K562 (cell line): ENCODE measurements at regions not wholly inside any gene's neighbourhood (a gene's known extent, or its start where the extent isn't known, plus 50 kb on each side); places are given as distances from the start of the nearest gene placed in this dataset.

Experiments
- KLF16 ChIP-seq: IDR thresholded peaks from 2 replicates; pipeline ENCODE4 v1.6.1; 2016; ENCODE audit warnings: antibody characterized with exemption
- NFXL1 ChIP-seq: fragments of 450-650 bp; formaldehyde crosslinking; IDR thresholded peaks from 2 replicates; pipeline ENCODE4 v1.4.0; 2021; ENCODE audit warnings: mild to moderate bottlenecking
- RFX1 ChIP-seq: fragments of 450-650 bp; IDR thresholded peaks from 2 replicates; pipeline ENCODE4 v1.6.1; 2016; ENCODE audit warnings: mild to moderate bottlenecking, moderate library complexity
- SMAD3 ChIP-seq: fragments of 450-650 bp; formaldehyde crosslinking; conservative IDR thresholded peaks from 2 replicates; pipeline ENCODE4 v1.4.0; 2020; ENCODE audit warnings: mild to moderate bottlenecking
- ZBTB8A ChIP-seq: fragments of 450-650 bp; IDR thresholded peaks from 2 replicates; pipeline ENCODE4 v1.6.1; 2018; ENCODE audit warnings: mild to moderate bottlenecking, moderate library complexity; ENCODE audit not compliant: partially characterized antibody
- ZNF311 ChIP-seq: fragments of 250-450 bp; sonication (Bioruptor Pico); IDR thresholded peaks from 2 replicates; pipeline ENCODE4 v1.4.0; 2020; ENCODE audit warnings: mild to moderate bottlenecking, moderate library complexity
- TF ChIP-seq, protein P1 (sequence below): fragments of 450-650 bp; IDR thresholded peaks from 2 replicates; pipeline ENCODE4 v1.6.1; 2016; ENCODE audit warnings: mild to moderate bottlenecking
- TF ChIP-seq, protein P2 (sequence below): fragments of 250-450 bp; sonication (Bioruptor Pico); IDR thresholded peaks from 2 replicates; pipeline ENCODE4 v1.8.0; 2021; ENCODE audit warnings: moderate library complexity, mild to moderate bottlenecking, inconsistent platforms

DNA sequence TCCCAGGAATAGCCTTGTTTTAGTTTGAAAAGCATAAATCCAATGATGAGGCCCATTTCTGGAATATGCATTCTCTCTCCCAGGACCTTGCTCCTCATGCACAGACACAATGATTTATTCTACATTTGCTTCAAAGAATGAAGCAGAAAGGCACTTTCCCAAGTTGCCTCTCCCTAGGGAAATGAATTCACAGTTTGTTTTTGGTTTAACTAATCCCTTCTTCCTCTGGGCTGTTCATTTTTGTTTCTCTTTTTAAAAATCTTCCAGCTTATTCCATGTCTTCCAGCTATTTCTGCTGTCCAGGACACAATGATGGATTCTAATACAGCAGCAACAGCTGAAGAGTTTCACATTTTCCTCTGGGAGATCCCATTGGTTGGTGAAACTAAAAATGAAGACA is 1529.2 kb upstream of the TENM4 start:
- TF ChIP-seq, protein P1, sequence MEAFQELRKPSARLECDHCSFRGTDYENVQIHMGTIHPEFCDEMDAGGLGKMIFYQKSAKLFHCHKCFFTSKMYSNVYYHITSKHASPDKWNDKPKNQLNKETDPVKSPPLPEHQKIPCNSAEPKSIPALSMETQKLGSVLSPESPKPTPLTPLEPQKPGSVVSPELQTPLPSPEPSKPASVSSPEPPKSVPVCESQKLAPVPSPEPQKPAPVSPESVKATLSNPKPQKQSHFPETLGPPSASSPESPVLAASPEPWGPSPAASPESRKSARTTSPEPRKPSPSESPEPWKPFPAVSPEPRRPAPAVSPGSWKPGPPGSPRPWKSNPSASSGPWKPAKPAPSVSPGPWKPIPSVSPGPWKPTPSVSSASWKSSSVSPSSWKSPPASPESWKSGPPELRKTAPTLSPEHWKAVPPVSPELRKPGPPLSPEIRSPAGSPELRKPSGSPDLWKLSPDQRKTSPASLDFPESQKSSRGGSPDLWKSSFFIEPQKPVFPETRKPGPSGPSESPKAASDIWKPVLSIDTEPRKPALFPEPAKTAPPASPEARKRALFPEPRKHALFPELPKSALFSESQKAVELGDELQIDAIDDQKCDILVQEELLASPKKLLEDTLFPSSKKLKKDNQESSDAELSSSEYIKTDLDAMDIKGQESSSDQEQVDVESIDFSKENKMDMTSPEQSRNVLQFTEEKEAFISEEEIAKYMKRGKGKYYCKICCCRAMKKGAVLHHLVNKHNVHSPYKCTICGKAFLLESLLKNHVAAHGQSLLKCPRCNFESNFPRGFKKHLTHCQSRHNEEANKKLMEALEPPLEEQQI: no peak
- no peak for TF ChIP-seq ZNF311
- no peak for TF ChIP-seq KLF16
- no peak for TF ChIP-seq ZBTB8A
- no peak for TF ChIP-seq SMAD3 (CRISPR knock-in tag)
- TF ChIP-seq, protein P2, sequence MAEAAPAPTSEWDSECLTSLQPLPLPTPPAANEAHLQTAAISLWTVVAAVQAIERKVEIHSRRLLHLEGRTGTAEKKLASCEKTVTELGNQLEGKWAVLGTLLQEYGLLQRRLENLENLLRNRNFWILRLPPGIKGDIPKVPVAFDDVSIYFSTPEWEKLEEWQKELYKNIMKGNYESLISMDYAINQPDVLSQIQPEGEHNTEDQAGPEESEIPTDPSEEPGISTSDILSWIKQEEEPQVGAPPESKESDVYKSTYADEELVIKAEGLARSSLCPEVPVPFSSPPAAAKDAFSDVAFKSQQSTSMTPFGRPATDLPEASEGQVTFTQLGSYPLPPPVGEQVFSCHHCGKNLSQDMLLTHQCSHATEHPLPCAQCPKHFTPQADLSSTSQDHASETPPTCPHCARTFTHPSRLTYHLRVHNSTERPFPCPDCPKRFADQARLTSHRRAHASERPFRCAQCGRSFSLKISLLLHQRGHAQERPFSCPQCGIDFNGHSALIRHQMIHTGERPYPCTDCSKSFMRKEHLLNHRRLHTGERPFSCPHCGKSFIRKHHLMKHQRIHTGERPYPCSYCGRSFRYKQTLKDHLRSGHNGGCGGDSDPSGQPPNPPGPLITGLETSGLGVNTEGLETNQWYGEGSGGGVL (CRISPR knock-in tag): no peak
- no peak for TF ChIP-seq NFXL1
- no peak for TF ChIP-seq RFX1
